AG10803 (cell line): ENCODE measurements at regions not wholly inside any gene's neighbourhood (a gene's known extent, or its start where the extent isn't known, plus 50 kb on each side); places are given as distances from the start of the nearest gene placed in this dataset.
"Not testable (repeated sequence)": the region's sequence is repeated elsewhere in the genome, so short reads cannot be mapped to it uniquely, and the experiment has no call there.

Source experiments
- DNase-seq: peaks from one replicate; pipeline ENCODE4 v3.0.0; 2010; ENCODE audit warnings: low read depth
- H3K4me3 ChIP-seq: 2 replicates; pipeline ENCODE4 v1.5.1; 2011; ENCODE audit warnings: mild to moderate bottlenecking, low read length, control low read depth
- CTCF ChIP-seq: conservative IDR thresholded peaks from 2 replicates; pipeline ENCODE4 v1.5.1; 2011; ENCODE audit warnings: mild to moderate bottlenecking, low read length, control low read depth, inconsistent platforms

- no peak for TF ChIP-seq CTCF
- no peak for DNase-seq
- no peak overlapping the region for H3K4me3 ChIP-seq
Measured at GRCh38 chr7:3117488-3118231, 74.0 kb upstream of the CARD11 start.

- DNase-seq, H3K4me3 ChIP-seq: not testable (repeated sequence)
Measured at GRCh38 chr7:3119352-3119927, 75.8 kb upstream of the CARD11 start.

GRCh38 chr7:3119963-3120362, 76.3 kb upstream of the CARD11 start:
- TF ChIP-seq CTCF, result no peak
- no peak overlapping the region for H3K4me3 ChIP-seq
- no peak for DNase-seq

- TF ChIP-seq CTCF, result no peak
- no peak for DNase-seq
- H3K4me3 ChIP-seq, result no peak overlapping the region
Measured at GRCh38 chr7:3120513-3120912, 76.8 kb upstream of the CARD11 start.

GRCh38 chr7:3128857-3129490, 85.3 kb upstream of the CARD11 start:
- no peak overlapping the region for H3K4me3 ChIP-seq
- TF ChIP-seq CTCF, result no peak
- DNase-seq, result no peak

GRCh38 chr7:3133811-3134385, 90.2 kb upstream of the CARD11 start:
- no peak for TF ChIP-seq CTCF
- DNase-seq, result no peak
- H3K4me3 ChIP-seq, result no peak overlapping the region

GRCh38 chr7:3134745-3135144, 91.1 kb upstream of the CARD11 start:
- no peak overlapping the region for H3K4me3 ChIP-seq
- no peak for DNase-seq
- no peak for TF ChIP-seq CTCF
